Rectal smooth muscle tissue (tissue), 1 donor: ENCODE measurements at regions not wholly inside any gene's neighbourhood (a gene's known extent, or its start where the extent isn't known, plus 50 kb on each side); places are given as distances from the start of the nearest gene placed in this dataset.
A peak's percentile ranks its signal among the peaks of the same experiment; 100 is the strongest.

Experiments
- H3K27ac ChIP-seq: one replicate; pipeline ENCODE4 v1.7.0; 2013; ENCODE audit warnings: low read depth, low read length, inconsistent platforms
- H3K27me3 ChIP-seq: one replicate; pipeline ENCODE4 v1.7.0; 2013; ENCODE audit warnings: low read length; ENCODE audit not compliant: control insufficient read depth, insufficient read depth
- H3K36me3 ChIP-seq: one replicate; pipeline ENCODE4 v1.7.0; 2013; ENCODE audit warnings: low read length; ENCODE audit not compliant: control insufficient read depth, insufficient read depth
- H3K4me1 ChIP-seq: one replicate; pipeline ENCODE4 v1.7.0; 2013; ENCODE audit warnings: low read length; ENCODE audit not compliant: control insufficient read depth, insufficient read depth
- H3K4me3 ChIP-seq: one replicate; pipeline ENCODE4 v1.7.0; 2013; ENCODE audit warnings: low read length
- H3K9ac ChIP-seq: one replicate; pipeline ENCODE4 v1.7.0; 2013; ENCODE audit warnings: low read length

GRCh38 chr3:72153477-72154314 lies 368.7 kb upstream of the PROK2 start:
- Histone ChIP-seq H3K27me3 (no peaks in the 10 kb centered on the region), H3K36me3 (no peaks in the 10 kb centered on the region), H3K9ac (no peak overlapping the region), H3K4me1 (peaks cover 24% of the 10 kb centered on the region), H3K27ac (peak overlapping the region; percentile 70), H3K4me3 (no peak overlapping the region)

- H3K27me3 ChIP-seq = no peaks in the 10 kb centered on the region
- H3K27ac ChIP-seq = peak overlapping the region; percentile 70
- peaks cover 24% of the 10 kb centered on the region for H3K4me1 ChIP-seq
- peak overlapping the region; percentile 54 for H3K4me3 ChIP-seq
- no peaks in the 10 kb centered on the region for H3K36me3 ChIP-seq
- H3K9ac ChIP-seq = no peak overlapping the region
Observed at GRCh38 chr3:72152551-72153476, 367.9 kb upstream of the PROK2 start.

GRCh38 chr3:72151465-72152238 lies 366.7 kb upstream of the PROK2 start:
- Histone ChIP-seq H3K27ac (peak overlapping the region; percentile 70), H3K4me1 (peaks cover 24% of the 10 kb centered on the region), H3K9ac (no peak overlapping the region), H3K36me3 (no peaks in the 10 kb centered on the region), H3K27me3 (no peaks in the 10 kb centered on the region), H3K4me3 (peak overlapping the region; percentile 41)

- Histone ChIP-seq H3K4me3 (peak overlapping the region; percentile 41), H3K4me1 (peaks cover 24% of the 10 kb centered on the region), H3K27ac (no peak overlapping the region)
Observed at GRCh38 chr3:72150634-72151412, 365.9 kb upstream of the PROK2 start.

GRCh38 chr3:72149645-72150300 lies 364.8 kb upstream of the PROK2 start:
- H3K4me1 ChIP-seq = peaks cover 16% of the 10 kb centered on the region

More at GRCh38 chr3:72150634-72151412, 365.9 kb upstream of the PROK2 start:
- H3K36me3 ChIP-seq = no peaks in the 10 kb centered on the region
- no peaks in the 10 kb centered on the region for H3K27me3 ChIP-seq
- H3K9ac ChIP-seq = no peak overlapping the region

DNA sequence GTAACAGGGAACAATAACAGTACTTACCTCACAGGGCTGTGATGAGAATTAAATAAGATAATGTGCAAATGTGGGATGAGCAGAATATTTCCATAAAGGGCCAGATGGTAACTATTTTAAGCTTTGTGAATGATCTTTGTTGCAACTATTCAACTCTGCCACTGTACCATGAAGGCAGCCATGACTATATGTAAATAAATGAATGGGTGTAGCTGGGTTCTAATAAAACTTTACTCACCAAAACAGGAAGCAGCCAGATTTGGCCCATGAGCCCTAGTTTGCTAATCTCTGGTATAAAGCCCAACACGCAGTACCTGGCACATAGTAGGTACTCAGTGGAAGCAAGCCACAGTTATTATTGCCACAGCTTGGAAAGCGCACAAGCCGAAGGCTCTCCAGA lies 362.7 kb upstream of the PROK2 start:
- no peaks in the 10 kb centered on the region for H3K36me3 ChIP-seq
- no peak overlapping the region for H3K9ac ChIP-seq
- H3K4me3 ChIP-seq = no peak overlapping the region
- no peaks in the 10 kb centered on the region for H3K27me3 ChIP-seq
- H3K27ac ChIP-seq = no peak overlapping the region
- H3K4me1 ChIP-seq = peaks cover 8% of the 10 kb centered on the region

More at GRCh38 chr3:72149645-72150300, 364.8 kb upstream of the PROK2 start:
- Histone ChIP-seq H3K27me3 (no peaks in the 10 kb centered on the region), H3K27ac (no peak overlapping the region), H3K36me3 (no peaks in the 10 kb centered on the region), H3K9ac (no peak overlapping the region), H3K4me3 (no peak overlapping the region)

- Histone ChIP-seq H3K27me3 (no peaks in the 10 kb centered on the region), H3K4me1 (no peaks in the 10 kb centered on the region), H3K4me3 (no peak overlapping the region), H3K36me3 (no peaks in the 10 kb centered on the region), H3K9ac (no peak overlapping the region), H3K27ac (no peak overlapping the region)
Observed at GRCh38 chr3:72145506-72146380, 360.8 kb upstream of the PROK2 start.

DNA sequence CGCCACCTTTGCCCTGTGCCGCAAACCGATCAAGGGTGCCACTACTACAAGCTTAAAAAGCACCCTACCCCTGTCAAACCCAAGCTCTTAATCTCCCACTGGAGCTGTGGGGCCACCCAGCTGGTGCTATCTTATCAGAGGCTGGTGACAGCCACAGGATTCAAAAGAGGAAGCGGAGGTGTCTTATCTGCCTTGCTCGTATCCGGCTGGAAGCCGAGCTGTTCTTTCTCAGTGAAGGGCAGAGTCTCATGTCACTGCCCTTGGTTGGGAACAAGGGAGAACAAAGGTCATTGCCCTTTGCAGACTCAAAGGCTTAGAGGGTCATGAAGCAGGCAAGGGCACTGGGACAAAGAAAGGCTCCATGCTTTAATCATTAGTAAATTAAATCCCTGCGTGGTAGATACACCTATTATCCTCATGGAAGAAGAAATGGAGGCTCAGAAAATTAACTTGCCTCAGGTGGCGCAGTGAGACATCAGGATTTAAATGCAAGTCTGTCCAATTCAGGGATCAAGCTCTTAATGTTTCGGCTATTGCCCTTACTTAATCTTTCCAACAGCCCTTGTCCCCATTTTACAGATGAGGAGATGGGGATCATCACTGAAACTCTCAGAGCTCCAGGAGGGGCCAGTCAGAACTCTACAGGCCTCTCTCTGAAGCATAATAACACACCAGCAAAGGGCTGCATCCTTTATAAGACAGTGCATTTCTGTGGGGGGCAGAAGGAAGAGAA lies 360.0 kb upstream of the PROK2 start:
- Histone ChIP-seq H3K27me3 (no peaks in the 10 kb centered on the region), H3K4me1 (no peaks in the 10 kb centered on the region), H3K9ac (no peak overlapping the region), H3K4me3 (no peak overlapping the region), H3K36me3 (no peaks in the 10 kb centered on the region), H3K27ac (no peak overlapping the region)

DNA sequence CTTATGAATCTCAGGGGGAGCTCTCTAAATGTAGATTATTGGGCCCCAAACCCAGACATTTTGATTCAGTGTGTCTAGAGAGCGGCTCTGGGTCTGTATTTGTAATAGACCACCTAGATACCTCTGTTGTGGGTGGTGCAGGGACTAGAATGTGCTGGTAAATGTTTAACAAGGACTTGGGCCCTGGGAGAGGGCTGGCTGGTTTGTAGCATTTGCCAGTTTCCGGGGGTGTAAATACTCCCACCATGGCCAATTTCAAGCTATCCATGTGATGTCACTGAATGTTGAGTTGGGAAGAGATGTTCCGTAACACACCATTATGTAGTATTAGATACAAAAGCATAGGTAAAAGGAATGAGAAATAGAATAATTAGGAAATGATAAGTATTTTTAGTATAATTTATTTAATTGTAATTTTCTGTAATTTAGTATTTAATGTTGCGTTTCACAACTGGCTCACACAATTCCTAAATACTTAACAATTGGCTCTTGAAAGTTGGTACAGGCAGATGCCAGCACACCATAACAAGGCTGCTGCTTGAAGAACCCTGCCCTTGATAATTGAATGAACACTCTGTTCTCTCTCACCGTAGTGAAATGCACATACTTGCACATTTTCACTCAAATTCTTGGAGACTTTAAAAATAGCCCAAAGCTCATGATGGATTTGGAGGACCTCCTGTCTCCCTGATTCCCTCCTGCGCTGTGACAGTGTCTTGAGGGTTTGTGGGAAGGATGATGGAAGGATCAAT lies 359.2 kb upstream of the PROK2 start:
- Histone ChIP-seq H3K9ac (no peak overlapping the region), H3K27me3 (no peaks in the 10 kb centered on the region), H3K4me1 (no peaks in the 10 kb centered on the region), H3K36me3 (no peaks in the 10 kb centered on the region), H3K27ac (no peak overlapping the region), H3K4me3 (no peak overlapping the region)

DNA sequence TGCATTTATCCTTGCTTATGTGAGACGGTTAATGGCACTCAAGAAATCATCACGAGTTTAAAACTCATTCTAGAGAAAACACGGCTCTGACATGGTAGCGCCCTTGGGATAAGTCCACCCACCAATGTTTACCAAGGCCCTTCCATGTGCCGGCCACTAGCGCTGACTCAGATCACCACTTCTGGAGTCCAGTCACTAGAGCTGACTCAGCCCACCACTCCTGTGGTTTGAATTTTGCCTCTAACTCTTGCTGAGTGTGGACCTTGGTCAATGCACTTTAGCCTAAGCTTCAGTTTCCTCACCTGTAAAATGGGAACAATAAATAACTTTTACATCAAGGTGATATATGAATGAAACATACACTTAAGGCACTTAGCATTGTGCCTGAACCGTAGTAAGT lies 358.4 kb upstream of the PROK2 start:
- Histone ChIP-seq H3K36me3 (no peaks in the 10 kb centered on the region), H3K27ac (no peak overlapping the region), H3K4me1 (no peaks in the 10 kb centered on the region), H3K27me3 (no peaks in the 10 kb centered on the region), H3K4me3 (no peak overlapping the region), H3K9ac (no peak overlapping the region)
